ENCODE measurements at regions not wholly inside any gene's neighbourhood (a gene's known extent, or its start where the extent isn't known, plus 50 kb on each side); places are given as distances from the start of the nearest gene placed in this dataset.
A peak's percentile ranks its signal among the peaks of the same experiment; 100 is the strongest.

GRCh38 chr9:79301551-79302391 lies 270.0 kb upstream of the TLE4 start:
- 60% methylated on average over 1 of the region's 8 CpGs for WGBS (ENCODE audit: insufficient coverage, low lambda C conversion rate)
- DNase-seq, result no peak
- no peak overlapping the region for H3K27ac ChIP-seq (ENCODE audit: low read length)
- no peaks in the 10 kb centered on the region for H3K9me3 ChIP-seq (ENCODE audit: control insufficient read depth, low read depth, low read length)
- H3K27me3 ChIP-seq (ENCODE audit: control insufficient read depth, insufficient read depth, low read length), result no peaks in the 10 kb centered on the region
- no peak overlapping the region for H3K4me3 ChIP-seq (ENCODE audit: low read length)
- no peaks in the 10 kb centered on the region for H3K36me3 ChIP-seq (ENCODE audit: control insufficient read depth, insufficient read depth, low read length)
- no peaks in the 10 kb centered on the region for H3K4me1 ChIP-seq (ENCODE audit: control insufficient read depth, insufficient read depth, low read length)

GRCh38 chr9:79302569-79302968 lies 269.2 kb upstream of the TLE4 start:
- no peaks in the 10 kb centered on the region for H3K9me3 ChIP-seq (ENCODE audit: control insufficient read depth, low read depth, low read length)
- no peaks in the 10 kb centered on the region for H3K4me1 ChIP-seq (ENCODE audit: control insufficient read depth, insufficient read depth, low read length)
- H3K27me3 ChIP-seq (ENCODE audit: control insufficient read depth, insufficient read depth, low read length), result no peaks in the 10 kb centered on the region
- H3K27ac ChIP-seq (ENCODE audit: low read length), result no peak overlapping the region
- H3K36me3 ChIP-seq (ENCODE audit: control insufficient read depth, insufficient read depth, low read length), result no peaks in the 10 kb centered on the region
- no peak for DNase-seq
- WGBS (ENCODE audit: insufficient coverage, low lambda C conversion rate), result 50% methylated on average over 1 of the region's 4 CpGs
- no peak overlapping the region for H3K4me3 ChIP-seq (ENCODE audit: low read length)

GRCh38 chr9:79308012-79308411 lies 263.8 kb upstream of the TLE4 start:
- no CpG with 5 or more reads among the region's 6 CpGs for WGBS (ENCODE audit: insufficient coverage, low lambda C conversion rate)
- no peaks in the 10 kb centered on the region for H3K4me1 ChIP-seq (ENCODE audit: control insufficient read depth, insufficient read depth, low read length)

GRCh38 chr9:79312686-79313421 lies 258.9 kb upstream of the TLE4 start:
- no peaks in the 10 kb centered on the region for H3K36me3 ChIP-seq (ENCODE audit: control insufficient read depth, insufficient read depth, low read length)
- no peaks in the 10 kb centered on the region for H3K9me3 ChIP-seq (ENCODE audit: control insufficient read depth, low read depth, low read length)
- H3K4me3 ChIP-seq (ENCODE audit: low read length), result no peak overlapping the region
- no peak overlapping the region for H3K27ac ChIP-seq (ENCODE audit: low read length)
- peak in 1 of 2 donors; percentile 1 for DNase-seq
- H3K4me1 ChIP-seq (ENCODE audit: control insufficient read depth, insufficient read depth, low read length), result no peaks in the 10 kb centered on the region
- WGBS (ENCODE audit: insufficient coverage, low lambda C conversion rate), result no CpG with 5 or more reads among the region's 13 CpGs
- no peaks in the 10 kb centered on the region for H3K27me3 ChIP-seq (ENCODE audit: control insufficient read depth, insufficient read depth, low read length)

More at GRCh38 chr9:79308012-79308411, 263.8 kb upstream of the TLE4 start:
- no peaks in the 10 kb centered on the region for H3K9me3 ChIP-seq (ENCODE audit: control insufficient read depth, low read depth, low read length)
- no peak overlapping the region for H3K27ac ChIP-seq (ENCODE audit: low read length)
- H3K27me3 ChIP-seq (ENCODE audit: control insufficient read depth, insufficient read depth, low read length), result no peaks in the 10 kb centered on the region
- H3K4me3 ChIP-seq (ENCODE audit: low read length), result no peak overlapping the region
- DNase-seq, result no peak
- no peaks in the 10 kb centered on the region for H3K36me3 ChIP-seq (ENCODE audit: control insufficient read depth, insufficient read depth, low read length)

- Histone ChIP-seq H3K9me3 (ENCODE audit: control insufficient read depth, low read depth, low read length) (no peaks in the 10 kb centered on the region), H3K4me3 (ENCODE audit: low read length) (no peak overlapping the region), H3K36me3 (ENCODE audit: control insufficient read depth, insufficient read depth, low read length) (no peaks in the 10 kb centered on the region), H3K27me3 (ENCODE audit: control insufficient read depth, insufficient read depth, low read length) (no peaks in the 10 kb centered on the region), H3K4me1 (ENCODE audit: control insufficient read depth, insufficient read depth, low read length) (no peaks in the 10 kb centered on the region), H3K27ac (ENCODE audit: low read length) (no peak overlapping the region)
- 100% methylated on average over 1 of the region's 3 CpGs for WGBS (ENCODE audit: insufficient coverage, low lambda C conversion rate)
- DNase-seq, result no peak
Measured at GRCh38 chr9:79325501-79325900, 246.3 kb upstream of the TLE4 start.

- DNase-seq, result no peak
- no peaks in the 10 kb centered on the region for H3K36me3 ChIP-seq (ENCODE audit: control insufficient read depth, insufficient read depth, low read length)
- no peak overlapping the region for H3K4me3 ChIP-seq (ENCODE audit: low read length)
- H3K9me3 ChIP-seq (ENCODE audit: control insufficient read depth, low read depth, low read length), result no peaks in the 10 kb centered on the region
- no peaks in the 10 kb centered on the region for H3K27me3 ChIP-seq (ENCODE audit: control insufficient read depth, insufficient read depth, low read length)
- H3K27ac ChIP-seq (ENCODE audit: low read length), result no peak overlapping the region
- H3K4me1 ChIP-seq (ENCODE audit: control insufficient read depth, insufficient read depth, low read length), result no peaks in the 10 kb centered on the region
- WGBS (ENCODE audit: insufficient coverage, low lambda C conversion rate), result 100% methylated on average over 1 of the region's 1 CpG
Measured at GRCh38 chr9:79329861-79330260, 241.9 kb upstream of the TLE4 start.

- DNase-seq, result no peak
- Histone ChIP-seq H3K9me3 (ENCODE audit: control insufficient read depth, low read depth, low read length) (no peaks in the 10 kb centered on the region), H3K27ac (ENCODE audit: low read length) (no peak overlapping the region), H3K4me1 (ENCODE audit: control insufficient read depth, insufficient read depth, low read length) (no peaks in the 10 kb centered on the region), H3K27me3 (ENCODE audit: control insufficient read depth, insufficient read depth, low read length) (no peaks in the 10 kb centered on the region), H3K4me3 (ENCODE audit: low read length) (no peak overlapping the region), H3K36me3 (ENCODE audit: control insufficient read depth, insufficient read depth, low read length) (no peaks in the 10 kb centered on the region)
- WGBS (ENCODE audit: insufficient coverage, low lambda C conversion rate), result no CpG with 5 or more reads among the region's 6 CpGs
Measured at GRCh38 chr9:79334001-79334400, 237.8 kb upstream of the TLE4 start.

- no peak overlapping the region for H3K4me3 ChIP-seq (ENCODE audit: low read length)
- H3K4me1 ChIP-seq (ENCODE audit: control insufficient read depth, insufficient read depth, low read length), result no peaks in the 10 kb centered on the region
- no peaks in the 10 kb centered on the region for H3K36me3 ChIP-seq (ENCODE audit: control insufficient read depth, insufficient read depth, low read length)
- no peak overlapping the region for H3K27ac ChIP-seq (ENCODE audit: low read length)
- no CpG with 5 or more reads among the region's 1 CpG for WGBS (ENCODE audit: insufficient coverage, low lambda C conversion rate)
- H3K27me3 ChIP-seq (ENCODE audit: control insufficient read depth, insufficient read depth, low read length), result no peaks in the 10 kb centered on the region
- no peaks in the 10 kb centered on the region for H3K9me3 ChIP-seq (ENCODE audit: control insufficient read depth, low read depth, low read length)
- DNase-seq, result no peak
Measured at GRCh38 chr9:79334711-79335110, 237.1 kb upstream of the TLE4 start.

GRCh38 chr9:79335987-79336386 lies 235.8 kb upstream of the TLE4 start:
- WGBS (ENCODE audit: insufficient coverage, low lambda C conversion rate), result no CpG with 5 or more reads among the region's 1 CpG
- no peaks in the 10 kb centered on the region for H3K4me1 ChIP-seq (ENCODE audit: control insufficient read depth, insufficient read depth, low read length)
- no peak for DNase-seq
- no peak overlapping the region for H3K27ac ChIP-seq (ENCODE audit: low read length)
- H3K9me3 ChIP-seq (ENCODE audit: control insufficient read depth, low read depth, low read length), result no peaks in the 10 kb centered on the region
- H3K27me3 ChIP-seq (ENCODE audit: control insufficient read depth, insufficient read depth, low read length), result no peaks in the 10 kb centered on the region
- no peaks in the 10 kb centered on the region for H3K36me3 ChIP-seq (ENCODE audit: control insufficient read depth, insufficient read depth, low read length)
- no peak overlapping the region for H3K4me3 ChIP-seq (ENCODE audit: low read length)

GRCh38 chr9:79341561-79341960 lies 230.2 kb upstream of the TLE4 start:
- H3K9me3 ChIP-seq (ENCODE audit: control insufficient read depth, low read depth, low read length), result no peaks in the 10 kb centered on the region
- no peaks in the 10 kb centered on the region for H3K36me3 ChIP-seq (ENCODE audit: control insufficient read depth, insufficient read depth, low read length)
- no peaks in the 10 kb centered on the region for H3K27me3 ChIP-seq (ENCODE audit: control insufficient read depth, insufficient read depth, low read length)
- DNase-seq, result no peak
- WGBS (ENCODE audit: insufficient coverage, low lambda C conversion rate), result no CpG with 5 or more reads among the region's 6 CpGs
- no peak overlapping the region for H3K4me3 ChIP-seq (ENCODE audit: low read length)
- no peaks in the 10 kb centered on the region for H3K4me1 ChIP-seq (ENCODE audit: control insufficient read depth, insufficient read depth, low read length)
- H3K27ac ChIP-seq (ENCODE audit: low read length), result no peak overlapping the region

Measured in large intestine (tissue), 3 donors.